H1 (cell line): ENCODE measurements at regions not wholly inside any gene's neighbourhood (a gene's known extent, or its start where the extent isn't known, plus 50 kb on each side); places are given as distances from the start of the nearest gene placed in this dataset.

Experiments
- CTCF ChIA-PET: fragments of 300-600 bp; sonication (Branson Sonifier 250); formaldehyde crosslinking; loops from one replicate; lab custom pipeline; 2021; ENCODE audit not compliant: partially characterized antibody; lab: Charles Lee
- POLR2A ChIA-PET: fragments of 300-600 bp; sonication (Branson Sonifier 250); formaldehyde crosslinking; loops from one replicate; lab custom pipeline; 2021; ENCODE audit warnings: inconsistent platforms; ENCODE audit not compliant: partially characterized antibody; lab: Charles Lee
- DNase-seq, 2 experiments: peaks; one replicate each; pipeline versions ENCODE4 v3.0.0 to v3.0.0-alpha.2; 2010 to 2022; ENCODE audit warnings: low spot score in 2 of 2, low read depth in 1 of 2, mixed read lengths in 1 of 2
- FAIRE-seq: peaks from 2 replicates; lab custom pipeline; 2011; peaks lifted over from hg19 to GRCh38; lab: Jason Lieb, UNC
- H2AFZ ChIP-seq: 2 replicates; pipeline ENCODE4 v1.8.1; 2012; ENCODE audit warnings: low read length, inconsistent platforms
- H2AK5ac ChIP-seq: 2 replicates; pipeline ENCODE4 v1.6.1; 2013; ENCODE audit warnings: low read depth, low read length
- H2BK120ac ChIP-seq: replicated peaks from 2 replicates; pipeline ENCODE3; 2013; ENCODE audit warnings: low read depth, low read length, inconsistent platforms
- H2BK12ac ChIP-seq: 2 replicates; pipeline ENCODE4 v1.6.1; 2013; ENCODE audit warnings: low read depth, low read length
- H2BK15ac ChIP-seq: 2 replicates; pipeline ENCODE4 v1.6.1; 2013; ENCODE audit warnings: low read length
- H2BK20ac ChIP-seq: 2 replicates; pipeline ENCODE4 v1.6.1; 2013; ENCODE audit warnings: low read length
- H2BK5ac ChIP-seq: 2 replicates; pipeline ENCODE4 v1.6.1; 2013; ENCODE audit warnings: low read depth, low read length
- H3K14ac ChIP-seq: 2 replicates; pipeline ENCODE4 v1.6.1; 2013; ENCODE audit warnings: inconsistent platforms; ENCODE audit not compliant: insufficient read length
- H3K18ac ChIP-seq: 2 replicates; pipeline ENCODE4 v1.6.1; 2013; ENCODE audit warnings: low read length; ENCODE audit errors: extremely low read depth
- H3K23ac ChIP-seq: 2 replicates; pipeline ENCODE4 v1.6.1; 2013; ENCODE audit warnings: inconsistent platforms; ENCODE audit not compliant: insufficient read length
- H3K23me2 ChIP-seq: 2 replicates; pipeline ENCODE4 v1.6.1; 2013; ENCODE audit warnings: low read depth, low read length
- H3K27ac ChIP-seq: 2 replicates; pipeline ENCODE4 v1.6.1; 2011; ENCODE audit warnings: low read depth, low read length, inconsistent platforms
- H3K27me3 ChIP-seq, 4 experiments: replicated peaks in 1 of 4; 1 replicate in 1 of 4; 2 replicates in 3 of 4; pipeline versions ENCODE4 v1.6.1 to v1.8.1; 2011 to 2013; ENCODE audit warnings: low read length in 3 of 4, mild to moderate bottlenecking in 3 of 4, inconsistent platforms in 2 of 4, mixed read lengths in 2 of 4, moderate library complexity in 1 of 4; ENCODE audit not compliant: control insufficient read depth in 3 of 4, insufficient read depth in 3 of 4; ENCODE audit errors: extremely low read depth in 1 of 4
- H3K36me3 ChIP-seq, 4 experiments: 2 replicates each; pipeline versions ENCODE4 v1.6.1 to v1.8.1; 2011 to 2013; ENCODE audit warnings: mild to moderate bottlenecking in 4 of 4, low read length in 3 of 4, moderate library complexity in 2 of 4, control low read depth in 1 of 4, inconsistent platforms in 1 of 4; ENCODE audit not compliant: insufficient read depth in 4 of 4, control insufficient read depth in 2 of 4
- H3K4ac ChIP-seq: replicated peaks from 2 replicates; pipeline ENCODE3; 2013; ENCODE audit warnings: low read length, low read depth, mixed read lengths, inconsistent platforms; ENCODE audit not compliant: insufficient read length
- H3K4me1 ChIP-seq, 4 experiments: replicated peaks in 1 of 4; 1 replicate in 1 of 4; 2 replicates in 3 of 4; pipeline versions ENCODE4 v1.6.1 to v1.8.1; 2011 to 2013; ENCODE audit warnings: low read length in 3 of 4, inconsistent platforms in 2 of 4, mixed read lengths in 1 of 4; ENCODE audit not compliant: insufficient read depth in 4 of 4, control insufficient read depth in 3 of 4
- H3K4me2 ChIP-seq, 2 experiments: 2 replicates each; pipeline versions ENCODE4 v1.6.1 to v1.8.1; 2011 to 2013; ENCODE audit warnings: low read depth in 2 of 2, low read length in 2 of 2, control low read depth in 1 of 2, inconsistent platforms in 1 of 2, mild to moderate bottlenecking in 1 of 2; ENCODE audit not compliant: insufficient read depth in 1 of 2
- H3K4me3 ChIP-seq, 4 experiments: fragments of 200-600, 300-600 bp in 1 of 4; sonication (generic), shearing (Covaris generic), sonication (Bioruptor Twin) in 1 of 4; 2 replicates each; pipeline versions ENCODE4 v1.5.1 to v1.8.1; 2011 to 2016; ENCODE audit warnings: low read length in 4 of 4, low read depth in 3 of 4, control low read depth in 2 of 4, inconsistent platforms in 2 of 4, mild to moderate bottlenecking in 2 of 4, mixed read lengths in 1 of 4, moderate library complexity in 1 of 4; ENCODE audit not compliant: insufficient read depth in 2 of 4; ENCODE audit errors: extremely low read depth in 1 of 4
- H3K56ac ChIP-seq: replicated peaks from 2 replicates; pipeline ENCODE3; 2013; ENCODE audit warnings: low read depth, mild to moderate bottlenecking, mixed read lengths, low read length, inconsistent platforms; ENCODE audit not compliant: insufficient read length
- H3K79me1 ChIP-seq: 2 replicates; pipeline ENCODE4 v1.6.1; 2013; ENCODE audit warnings: low read depth, low read length, control low read depth
- H3K79me2 ChIP-seq, 2 experiments: 2 replicates each; pipeline versions ENCODE4 v1.6.1 to v1.8.1; 2012 to 2013; ENCODE audit warnings: low read length in 2 of 2, mild to moderate bottlenecking in 2 of 2, inconsistent platforms in 1 of 2; ENCODE audit not compliant: insufficient read depth in 2 of 2, control insufficient read depth in 1 of 2
- H3K9ac ChIP-seq, 4 experiments: replicated peaks in 1 of 4; 1 replicate in 1 of 4; 2 replicates in 3 of 4; pipeline versions ENCODE4 v1.6.1 to v1.8.1; 2011 to 2013; ENCODE audit warnings: low read depth in 3 of 4, low read length in 3 of 4, control low read depth in 2 of 4, mild to moderate bottlenecking in 2 of 4, moderate library complexity in 2 of 4, inconsistent platforms in 1 of 4; ENCODE audit errors: extremely low read depth in 1 of 4
- H3K9me3 ChIP-seq, 2 experiments: 2 replicates each; pipeline versions ENCODE4 v1.6.1 to v1.8.1; 2012 to 2013; ENCODE audit warnings: mild to moderate bottlenecking in 2 of 2, moderate library complexity in 2 of 2, control low read depth in 1 of 2, inconsistent platforms in 1 of 2, low read depth in 1 of 2, low read length in 1 of 2, mixed read lengths in 1 of 2; ENCODE audit not compliant: insufficient read depth in 2 of 2
- H4K20me1 ChIP-seq, 2 experiments: replicated peaks in 1 of 2; 2 replicates each; pipeline versions ENCODE3 to v1.8.1; 2011 to 2013; ENCODE audit warnings: inconsistent platforms in 2 of 2, low read length in 2 of 2, mild to moderate bottlenecking in 1 of 2; ENCODE audit not compliant: insufficient read depth in 2 of 2, control insufficient read depth in 1 of 2
- H4K5ac ChIP-seq: 2 replicates; pipeline ENCODE4 v1.6.1; 2013; ENCODE audit warnings: low read length, low read depth, mixed read lengths, inconsistent platforms; ENCODE audit not compliant: insufficient read length
- H4K8ac ChIP-seq: 2 replicates; pipeline ENCODE4 v1.8.0; 2013; ENCODE audit warnings: mild to moderate bottlenecking, moderate library complexity, low read length, inconsistent platforms; ENCODE audit not compliant: insufficient read depth; ENCODE audit errors: extremely low read depth
- H4K91ac ChIP-seq: replicated peaks from 2 replicates; pipeline ENCODE3; 2013; ENCODE audit warnings: low read length, mixed read lengths, inconsistent platforms; ENCODE audit not compliant: insufficient read length
- CTCF ChIP-seq, 3 experiments: IDR thresholded peaks; 1 replicate in 2 of 3; 2 replicates in 1 of 3; pipeline versions ENCODE4 v1.5.1 to v1.6.1; 2011; ENCODE audit warnings: low read length in 3 of 3, mild to moderate bottlenecking in 3 of 3, inconsistent platforms in 2 of 3, low read depth in 1 of 3, moderate library complexity in 1 of 3; ENCODE audit not compliant: insufficient read depth in 1 of 3; ENCODE audit errors: control extremely low read depth in 1 of 3
- POLR2A ChIP-seq, 2 experiments: IDR thresholded peaks; 1 replicate in 1 of 2; 2 replicates in 1 of 2; pipeline ENCODE4 v1.6.1; 2011; ENCODE audit warnings: low read depth in 2 of 2, low read length in 2 of 2, mild to moderate bottlenecking in 2 of 2; ENCODE audit errors: control extremely low read depth in 1 of 2
- RAD21 ChIP-seq, 2 experiments: IDR thresholded peaks in 1 of 2; conservative IDR thresholded peaks in 1 of 2; 2 replicates each; pipeline ENCODE4 v1.6.1; 2011; ENCODE audit warnings: low read depth in 2 of 2, low read length in 2 of 2, improper control_type of control experiment in 1 of 2, inconsistent platforms in 1 of 2, mild to moderate bottlenecking in 1 of 2, moderate library complexity in 1 of 2
- WGBS, 2 experiments: shearing (Covaris generic) in 1 of 2; methylation state at CpG; one replicate each; pipeline versions ENCODE4 v1.1.6 to v1.1.7; 2013 to 2015; ENCODE audit warnings: low lambda C conversion rate in 2 of 2, mixed read lengths in 2 of 2, inconsistent platforms in 1 of 2, low coverage in 1 of 2, missing lambda C conversion rate in 1 of 2; ENCODE audit not compliant: insufficient replicate concordance in 2 of 2, insufficient coverage in 1 of 2, insufficient read length in 1 of 2; ENCODE audit errors: extremely low coverage in 1 of 2, missing lambda C conversion rate in 1 of 2; 5-methylcytosine and 5-hydroxymethylcytosine counted together

- Histone ChIP-seq H3K23me2 (no peaks in the 10 kb centered on the region), H3K79me2 (no peaks in the 10 kb centered on the region), H3K14ac (no peak overlapping the region), H2BK5ac (no peak overlapping the region), H2AFZ (no peak overlapping the region), H3K23ac (no peak overlapping the region), H3K4me1 (no peaks in the 10 kb centered on the region), H2BK120ac (no peak overlapping the region), H2AK5ac (no peak overlapping the region), H3K27ac (no peak overlapping the region), H4K20me1 (no peaks in the 10 kb centered on the region)
- POLR2A ChIA-PET, result no interaction called here
- TF ChIP-seq RAD21 (IDR thresholded peaks at IDR 0.05 in 1 of 2, conservative IDR thresholded peaks at IDR 0.05 in 1 of 2; ENCODE audit: low read depth in 2 of 2, low read length in 2 of 2) (peak in 1 of 2 experiments; percentile 9; a peak in 1 of 4 replicates), CTCF (IDR thresholded peaks at IDR 0.05; ENCODE audit: control extremely low read depth in 1 of 3, insufficient read depth in 1 of 3, low read depth in 1 of 3, low read length in 3 of 3) (peak in 1 of 3 experiments; percentile 1; a peak in 1 of 4 replicates), POLR2A (IDR thresholded peaks at IDR 0.05; ENCODE audit: control extremely low read depth in 1 of 2, low read depth in 2 of 2, low read length in 2 of 2) (no peak)
- TF ChIP-seq, all 59 proteins: peak for 2
- Histone ChIP-seq H3K9me3 (no peaks in the 10 kb centered on the region), H3K36me3 (no peaks in the 10 kb centered on the region), H3K4me2 (no peak overlapping the region), H2BK12ac (no peak overlapping the region), H3K27me3 (no peaks in the 10 kb centered on the region), H3K18ac (no peak overlapping the region), H3K56ac (no peak overlapping the region), H2BK15ac (no peak overlapping the region), H3K79me1 (no peaks in the 10 kb centered on the region), H4K91ac (no peak overlapping the region), H3K4me3 (no peak overlapping the region), H4K5ac (no peak overlapping the region), H3K4ac (no peak overlapping the region), H4K8ac (no peak overlapping the region), H3K9ac (no peak overlapping the region), H2BK20ac (no peak overlapping the region)
- DNase-seq, result no peak
- FAIRE-seq, result no peak
- CTCF ChIA-PET, result interaction anchor here (0.6 to 1.1 kb wide), 2 partner anchors 23 to 132 kb away, joined by 3 read pairs; no protein-coding TSS in a partner anchor
- 87% methylated on average over 8 of the region's 8 CpGs; no CpG with 5 or more reads in 1 of the 2 experiments for WGBS, 2 experiments
These were observed 456.2 kb downstream of the TBL1XR1 start for GRCh38 chr3:176740906-176741663.
